ENCODE measurements at regions not wholly inside any gene's neighbourhood (a gene's known extent, or its start where the extent isn't known, plus 50 kb on each side); places are given as distances from the start of the nearest gene placed in this dataset.
"Not testable (repeated sequence)": the region's sequence is repeated elsewhere in the genome, so short reads cannot be mapped to it uniquely, and the experiment has no call there.

- TF ChIP-seq CTCF (conservative IDR thresholded peaks at IDR 0.05; ENCODE audit: low read depth in 2 of 2); EZH2 (IDR thresholded peaks at IDR 0.05; ENCODE audit: low read depth, unreplicated experiment); JUNB (IDR thresholded peaks at IDR 0.05; ENCODE audit: unreplicated experiment); EZH2phosphoT487 (IDR thresholded peaks at IDR 0.05; ENCODE audit: unreplicated experiment); REST (IDR thresholded peaks at IDR 0.05; ENCODE audit: unreplicated experiment); POLR2AphosphoS5 (IDR thresholded peaks at IDR 0.05; ENCODE audit: low read depth); STAT1 (IDR thresholded peaks at IDR 0.05; ENCODE audit: unreplicated experiment); ZNF114 (CRISPR knock-in tag; IDR thresholded peaks at IDR 0.05); CREB1 (CRISPR knock-in tag; IDR thresholded peaks at IDR 0.05; ENCODE audit: low read depth); ETS1 (IDR thresholded peaks at IDR 0.05); ZNF462 (CRISPR knock-in tag; IDR thresholded peaks at IDR 0.05); ZNF331 (CRISPR knock-in tag; IDR thresholded peaks at IDR 0.05; ENCODE audit: low read depth); NANOG (IDR thresholded peaks at IDR 0.05; ENCODE audit: borderline replicate concordance): not testable (repeated sequence)
Observed at GRCh38 chr12:74039138-74039537, 498.5 kb upstream of the ATXN7L3B start.

All from GM23338 (cell line).